Fibroblast of gingiva (primary cell): ENCODE measurements at regions not wholly inside any gene's neighbourhood (a gene's known extent, or its start where the extent isn't known, plus 50 kb on each side); places are given as distances from the start of the nearest gene placed in this dataset.

Experiments used
- DNase-seq: peaks from one replicate; pipeline ENCODE4 v3.0.0-alpha.2; 2011; ENCODE audit warnings: low read depth

- no peak for DNase-seq
These were observed 109.0 kb upstream of the SHH start for GRCh38 chr7:155921086-155921803.

GRCh38 chr7:155920068-155920461 lies 107.8 kb upstream of the SHH start:
- no peak for DNase-seq

GRCh38 chr7:155919391-155920067 lies 107.3 kb upstream of the SHH start:
- no peak for DNase-seq

GRCh38 chr7:155918720-155919390 lies 106.6 kb upstream of the SHH start:
- DNase-seq, result no peak

GRCh38 chr7:155917836-155918430 lies 105.7 kb upstream of the SHH start:
- no peak for DNase-seq

- no peak for DNase-seq
These were observed 104.8 kb upstream of the SHH start for GRCh38 chr7:155916926-155917655.

- no peak for DNase-seq
These were observed 102.1 kb upstream of the SHH start for GRCh38 chr7:155914341-155914740.

- no peak for DNase-seq
These were observed 101.5 kb upstream of the SHH start for GRCh38 chr7:155913719-155914118.

- no peak for DNase-seq
These were observed 101.0 kb upstream of the SHH start for GRCh38 chr7:155913291-155913690.

- no peak for DNase-seq
These were observed 99.3 kb upstream of the SHH start for GRCh38 chr7:155911471-155912105.

- DNase-seq, result no peak
These were observed 96.1 kb upstream of the SHH start for GRCh38 chr7:155908385-155908784.

GRCh38 chr7:155907450-155908200 lies 95.4 kb upstream of the SHH start:
- DNase-seq, result no peak

GRCh38 chr7:155901176-155901575 lies 88.9 kb upstream of the SHH start:
- no peak for DNase-seq

- no peak for DNase-seq
These were observed 87.3 kb upstream of the SHH start for GRCh38 chr7:155899596-155899995.

- DNase-seq, result no peak
These were observed 85.6 kb upstream of the SHH start for GRCh38 chr7:155897758-155898386.

GRCh38 chr7:155896531-155897263 lies 84.4 kb upstream of the SHH start:
- no peak for DNase-seq

GRCh38 chr7:155893664-155894063 lies 81.4 kb upstream of the SHH start:
- DNase-seq, result no peak

GRCh38 chr7:155893176-155893575 lies 80.9 kb upstream of the SHH start:
- DNase-seq, result no peak

GRCh38 chr7:155889636-155890511 lies 77.6 kb upstream of the SHH start:
- DNase-seq, result no peak
